NCI-H2227 treated with DMSO at 0.1 percent for 48 hours (cell line): ENCODE measurements at regions not wholly inside any gene's neighbourhood (a gene's known extent, or its start where the extent isn't known, plus 50 kb on each side); places are given as distances from the start of the nearest gene placed in this dataset.

ENCODE experiments used
- DNase-seq: peaks from one replicate; lab custom pipeline; 2025; lab: John Stamatoyannopoulos, UW

GRCh38 chr2:23198316-23199114, 186.5 kb upstream of the KLHL29 start:
- no peak for DNase-seq

DNA sequence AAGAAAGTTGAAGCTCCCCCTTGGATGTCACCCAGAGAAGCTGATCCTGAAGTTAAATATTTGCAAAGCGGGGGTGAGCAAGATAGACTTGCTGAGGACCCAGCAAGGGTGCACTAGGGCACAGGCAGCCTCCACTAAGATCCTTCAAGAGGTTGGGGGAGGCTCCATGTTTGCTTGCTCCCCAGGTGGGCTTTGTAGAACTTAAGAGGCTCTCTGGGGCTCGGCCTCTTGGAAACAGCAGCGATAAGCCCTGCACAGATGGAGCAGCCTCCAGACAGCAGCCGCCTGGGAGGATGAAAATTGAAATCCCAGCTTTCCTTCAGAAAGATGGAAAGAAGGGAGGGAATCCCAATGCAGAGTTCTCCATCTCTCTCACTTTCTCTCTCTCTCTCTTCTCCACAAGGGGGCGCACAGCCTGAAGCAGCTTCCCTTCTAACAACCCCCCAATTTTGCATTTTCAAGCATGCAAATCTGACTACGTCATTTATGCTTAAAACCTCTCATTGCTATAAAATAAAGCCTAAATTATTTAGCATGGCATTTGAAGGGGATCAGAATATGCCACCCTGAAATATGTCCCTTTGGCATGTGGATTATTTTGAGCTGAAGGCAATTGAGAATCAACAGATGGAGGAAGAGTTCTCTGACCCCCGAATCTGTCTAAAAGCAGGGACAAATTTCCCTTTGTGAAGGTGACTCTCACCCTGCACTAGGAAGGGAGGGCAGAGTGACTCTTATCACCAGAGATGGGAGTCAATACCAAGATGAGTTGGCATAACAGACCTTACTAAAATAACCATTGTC, 185.7 kb upstream of the KLHL29 start:
- DNase-seq: no peak

DNA sequence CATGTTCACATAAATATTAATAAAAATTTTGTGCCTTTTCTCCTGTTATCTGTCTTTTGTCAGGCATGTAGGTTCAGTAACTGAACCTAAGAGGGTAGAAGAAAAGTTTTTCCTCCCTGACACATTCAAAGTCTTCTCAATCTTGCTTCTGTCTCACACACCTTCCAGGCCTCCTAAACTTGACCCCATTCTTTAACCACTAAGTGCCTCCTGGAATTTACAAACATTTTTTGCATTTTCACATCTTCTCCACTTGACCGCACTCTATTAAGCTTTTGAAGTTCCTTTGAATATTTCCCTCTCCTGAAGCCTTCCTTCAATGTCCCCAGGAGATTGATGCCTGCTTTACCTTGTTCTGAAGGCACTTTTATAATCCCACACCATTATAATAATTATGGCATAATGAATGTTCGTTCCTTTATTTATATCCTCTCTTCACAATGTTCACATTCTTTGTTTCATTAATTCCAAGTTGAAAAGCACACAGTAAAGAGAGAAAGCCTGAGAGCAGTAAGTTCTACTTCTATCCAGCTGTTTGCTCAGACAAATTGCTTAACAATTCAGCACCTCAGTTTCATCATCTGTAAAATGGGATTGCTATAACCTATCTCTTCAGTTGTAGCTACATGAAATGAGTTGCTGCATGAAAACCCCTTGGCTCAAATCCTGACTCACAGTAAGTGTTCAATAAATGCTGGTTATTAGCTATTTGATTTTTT, 184.8 kb upstream of the KLHL29 start:
- no peak for DNase-seq

DNA sequence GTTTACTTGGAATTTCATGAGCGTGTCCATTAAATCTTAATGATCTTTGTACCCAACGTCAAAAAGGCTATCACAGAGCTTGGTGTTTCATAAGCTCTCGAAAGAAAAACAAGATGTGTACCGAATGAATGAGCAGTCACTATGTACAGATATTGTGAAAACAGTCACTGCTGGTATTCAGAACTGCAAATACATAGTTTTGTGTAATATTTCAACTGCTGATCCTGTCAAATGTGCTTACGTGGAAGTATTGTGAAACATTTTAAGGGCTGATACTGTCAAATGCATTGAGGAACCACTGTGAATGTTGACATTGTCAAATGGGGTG, 184.2 kb upstream of the KLHL29 start:
- no peak for DNase-seq

DNA sequence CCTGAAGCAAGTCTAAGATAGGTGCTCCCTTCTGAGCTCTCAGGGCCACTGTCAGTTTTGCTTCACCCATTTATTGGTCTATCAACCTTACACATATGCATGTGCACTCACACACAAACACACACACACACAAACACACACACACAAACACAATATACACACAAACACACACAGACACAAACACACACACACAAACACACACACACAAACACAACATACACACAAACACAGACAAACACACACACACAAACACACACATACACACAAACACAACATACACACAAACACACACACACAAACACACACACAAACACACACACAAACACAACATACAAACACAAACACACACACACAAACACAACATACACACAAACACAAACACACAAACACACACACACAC, 181.6 kb upstream of the KLHL29 start:
- DNase-seq: no peak

DNA sequence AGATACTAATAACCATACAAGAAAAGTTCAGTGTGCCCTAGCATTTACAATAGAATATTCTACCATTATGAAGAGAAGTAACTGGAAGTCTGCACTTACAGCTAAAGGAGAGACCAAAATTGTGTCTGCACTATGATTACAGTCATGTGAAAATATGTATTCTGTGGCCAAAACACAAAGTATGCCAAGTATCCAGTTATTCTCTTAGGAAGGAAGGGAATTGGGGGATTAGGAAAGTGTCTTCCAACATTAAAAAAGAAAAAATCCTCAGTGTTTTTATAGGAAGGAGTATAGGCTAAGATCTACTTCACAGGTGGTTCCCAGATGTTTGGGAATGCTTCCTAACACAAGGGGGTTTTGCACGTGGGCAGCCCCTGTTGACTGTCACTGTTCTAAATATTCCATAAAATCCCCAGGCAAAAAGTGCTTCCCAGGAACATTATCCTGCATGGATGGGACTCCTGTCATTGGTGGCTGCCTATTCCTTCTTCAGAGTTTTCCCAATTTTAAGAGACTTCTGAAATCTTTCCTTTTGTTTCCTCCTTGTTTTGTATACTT, 180.2 kb upstream of the KLHL29 start:
- no peak for DNase-seq

DNA sequence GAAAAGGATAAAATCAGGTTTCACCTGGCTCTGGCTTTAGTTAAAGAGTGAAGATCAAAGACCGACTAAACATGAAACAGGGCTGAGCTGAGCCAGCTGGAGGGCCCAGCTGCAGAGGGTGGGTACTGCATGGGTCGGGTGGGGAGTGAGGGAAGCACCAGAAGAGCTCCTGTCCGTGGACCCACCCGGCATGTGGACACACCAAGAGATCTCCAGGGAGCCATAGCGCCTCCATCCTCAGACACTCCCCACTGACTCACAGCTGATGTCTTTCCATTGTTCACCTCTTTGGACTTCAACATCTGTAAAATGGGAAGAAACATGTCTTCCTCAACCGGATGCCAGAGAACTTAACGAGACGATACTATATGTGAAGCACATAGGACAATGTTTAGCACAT, 178.3 kb upstream of the KLHL29 start:
- no peak for DNase-seq

DNA sequence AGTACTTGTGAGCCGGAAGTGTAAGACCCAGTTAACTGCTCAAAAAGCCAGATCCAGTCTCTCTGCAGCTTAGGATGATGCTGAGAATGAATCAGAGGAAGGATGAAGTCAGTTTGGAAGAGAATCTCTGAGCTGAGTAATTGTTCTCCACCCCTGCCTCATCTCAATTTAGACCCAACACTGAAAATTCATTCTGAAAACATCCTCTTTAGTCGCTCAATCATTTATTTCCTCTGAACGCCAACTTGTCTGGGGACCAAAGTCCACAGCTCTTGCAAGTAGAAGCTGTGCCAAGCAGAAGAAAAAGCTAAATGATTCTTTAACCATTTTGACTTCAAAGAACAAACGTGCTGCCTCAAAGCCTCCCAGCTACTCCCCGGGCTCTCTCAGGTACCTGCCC, 177.1 kb upstream of the KLHL29 start:
- peak; percentile 35 for DNase-seq

DNA sequence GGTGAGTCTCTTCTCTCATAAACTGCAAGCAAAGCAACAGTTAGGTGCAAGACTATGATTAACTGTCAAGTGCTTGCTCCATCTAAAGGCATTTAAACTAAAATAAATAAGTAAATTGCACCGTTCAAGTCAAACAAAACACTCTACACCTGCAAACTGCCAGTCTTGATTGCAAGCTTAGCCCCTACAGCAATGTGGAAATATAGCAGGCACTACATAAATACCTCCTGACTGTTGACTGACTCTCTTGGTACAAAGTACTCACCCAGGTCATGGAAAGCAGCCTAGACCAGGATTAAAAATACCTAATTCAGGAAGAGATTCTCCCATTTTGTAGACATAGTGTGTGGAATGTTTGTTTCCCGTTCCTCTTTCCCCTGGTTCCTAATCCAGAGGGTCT, 176.6 kb upstream of the KLHL29 start:
- DNase-seq: peak; percentile 37

- no peak for DNase-seq
Measured at GRCh38 chr2:23209059-23209458, 175.9 kb upstream of the KLHL29 start.

DNA sequence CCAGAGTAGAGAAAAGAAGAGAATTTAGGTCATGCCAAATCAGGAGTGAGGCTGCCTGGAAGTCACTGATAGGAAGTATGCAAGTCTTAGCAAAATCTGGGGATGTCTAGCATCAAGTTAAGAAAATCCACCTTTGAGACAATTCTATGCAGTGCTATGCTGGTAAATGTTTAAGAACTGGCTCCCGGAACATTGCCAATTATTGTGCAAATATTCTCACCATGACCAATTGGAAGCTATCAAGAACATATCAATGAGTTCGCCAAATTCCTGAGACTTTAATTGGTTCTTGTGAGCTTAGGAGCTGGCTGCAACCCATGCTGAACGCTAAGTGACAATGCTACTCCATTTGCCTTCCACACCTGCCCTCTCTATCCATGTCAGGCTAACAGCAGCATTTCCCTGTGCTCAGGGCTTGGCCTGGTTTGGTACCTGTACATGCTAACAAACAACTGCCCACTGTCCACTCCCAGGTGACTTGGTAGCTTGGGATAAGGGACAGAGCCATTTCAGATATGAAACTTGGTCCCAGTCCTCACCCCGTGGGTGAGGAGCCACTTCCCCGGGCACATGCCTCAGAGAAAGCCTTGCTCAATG, 172.9 kb upstream of the KLHL29 start:
- DNase-seq: no peak

DNA sequence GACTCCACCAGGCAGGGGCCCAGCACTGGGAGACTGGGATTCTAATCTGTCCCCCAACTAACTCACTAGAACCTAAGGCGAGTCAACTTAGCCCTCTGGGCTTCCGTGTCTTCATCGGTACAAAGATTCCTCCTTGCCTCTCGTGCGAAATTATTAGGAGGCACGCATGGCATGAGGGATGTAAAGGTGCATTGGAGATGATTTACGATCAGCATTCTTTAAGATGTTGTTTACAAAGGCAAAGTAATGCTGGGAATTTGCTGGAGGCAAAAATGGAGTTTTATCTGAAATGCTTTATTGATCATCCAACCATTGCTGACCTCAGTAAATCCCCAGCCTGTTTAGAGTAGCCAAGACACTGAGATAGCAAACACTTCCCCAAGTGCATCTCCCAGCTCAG, 171.8 kb upstream of the KLHL29 start:
- no peak for DNase-seq

GRCh38 chr2:23215016-23215415, 170.0 kb upstream of the KLHL29 start:
- no peak for DNase-seq

- no peak for DNase-seq
Measured at GRCh38 chr2:23219666-23220065, 165.3 kb upstream of the KLHL29 start.

DNA sequence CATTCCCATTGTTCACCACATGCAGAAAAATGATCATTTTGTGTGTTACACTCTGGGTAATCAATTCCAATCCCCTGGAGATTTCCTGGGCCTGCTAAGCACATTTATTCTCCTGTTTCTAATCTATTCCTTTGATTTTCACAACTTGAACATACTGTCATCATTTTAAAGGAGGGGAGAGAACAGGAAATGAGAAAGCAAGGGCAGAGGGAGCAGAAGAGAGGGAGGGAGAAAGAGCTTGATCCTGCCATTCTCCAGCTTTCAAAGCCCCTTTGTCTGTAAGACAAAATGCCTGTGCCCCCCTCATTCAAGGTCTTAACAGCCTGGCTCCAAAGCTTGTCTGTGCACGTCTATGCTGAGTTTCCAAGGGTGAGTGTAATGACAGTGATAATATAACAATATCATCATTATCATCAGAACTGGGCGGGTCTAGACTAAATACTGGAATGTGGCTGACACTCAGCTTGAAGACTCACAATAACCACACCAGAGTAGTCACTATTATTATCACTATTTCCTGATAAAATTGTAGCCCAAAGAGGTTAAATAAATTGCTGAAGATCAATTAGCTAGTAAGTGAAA, 164.4 kb upstream of the KLHL29 start:
- peak; percentile 79 for DNase-seq

DNA sequence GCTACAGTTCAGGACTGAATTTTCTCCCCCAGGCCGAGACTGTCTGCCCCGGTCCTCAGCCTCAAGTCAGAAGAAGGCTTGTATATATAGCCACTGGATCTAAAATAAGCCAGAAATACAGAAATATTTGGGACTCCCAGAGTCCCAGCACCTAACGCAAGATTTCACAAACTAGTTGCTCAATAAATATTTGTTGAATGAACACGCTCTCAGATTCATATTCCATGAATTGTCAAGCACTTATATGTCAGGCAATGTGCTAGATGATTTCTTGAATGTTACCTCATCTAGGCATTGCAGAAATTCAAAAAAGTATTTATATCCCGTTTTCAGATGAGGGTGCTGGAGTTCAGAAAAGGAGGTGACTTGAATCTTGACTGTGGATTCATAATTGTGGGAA, 163.7 kb upstream of the KLHL29 start:
- DNase-seq: peak; percentile 41

DNA sequence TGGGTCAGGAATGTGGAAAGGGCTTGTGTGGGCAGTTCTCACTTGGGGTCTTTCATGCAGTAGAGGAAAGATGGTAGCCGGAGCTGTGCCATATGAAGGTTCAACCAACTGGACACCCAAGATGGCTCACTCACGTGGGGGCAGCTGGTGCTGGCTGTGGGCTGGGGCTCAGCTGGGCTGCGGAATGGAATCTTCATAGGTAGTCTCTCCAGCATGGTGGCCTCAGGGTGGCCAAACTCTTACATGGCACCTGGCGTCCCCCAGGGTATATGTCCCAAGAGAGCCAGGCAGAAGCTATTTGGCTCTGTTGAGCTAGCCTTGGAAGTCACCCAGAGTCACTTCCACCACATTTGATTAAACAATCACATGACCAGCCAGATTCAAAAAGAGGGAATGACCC, 163.1 kb upstream of the KLHL29 start:
- no peak for DNase-seq

- DNase-seq: no peak
Measured at GRCh38 chr2:23230885-23231284, 154.1 kb upstream of the KLHL29 start.

DNA sequence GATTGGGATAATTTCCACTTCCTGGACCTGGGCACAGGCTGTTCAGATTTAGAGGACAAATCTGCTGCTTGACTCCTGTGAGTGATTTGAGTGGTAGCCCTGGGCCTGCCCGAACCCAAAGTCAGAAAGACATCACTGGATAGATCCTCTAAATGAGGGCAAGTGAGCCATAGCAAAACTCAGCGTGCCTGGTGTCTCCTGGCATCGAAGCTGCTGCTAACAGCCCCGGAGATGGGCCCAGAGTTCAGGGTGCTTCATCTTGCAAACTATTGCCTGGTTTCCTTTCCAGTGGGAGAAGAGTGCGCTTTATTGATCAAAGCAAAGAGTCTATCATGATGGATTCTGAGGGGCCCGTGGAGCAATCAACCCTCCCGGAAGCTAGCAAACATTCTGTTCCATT, 153.1 kb upstream of the KLHL29 start:
- no peak for DNase-seq

- no peak for DNase-seq
Measured at GRCh38 chr2:23235292-23235691, 149.7 kb upstream of the KLHL29 start.

DNA sequence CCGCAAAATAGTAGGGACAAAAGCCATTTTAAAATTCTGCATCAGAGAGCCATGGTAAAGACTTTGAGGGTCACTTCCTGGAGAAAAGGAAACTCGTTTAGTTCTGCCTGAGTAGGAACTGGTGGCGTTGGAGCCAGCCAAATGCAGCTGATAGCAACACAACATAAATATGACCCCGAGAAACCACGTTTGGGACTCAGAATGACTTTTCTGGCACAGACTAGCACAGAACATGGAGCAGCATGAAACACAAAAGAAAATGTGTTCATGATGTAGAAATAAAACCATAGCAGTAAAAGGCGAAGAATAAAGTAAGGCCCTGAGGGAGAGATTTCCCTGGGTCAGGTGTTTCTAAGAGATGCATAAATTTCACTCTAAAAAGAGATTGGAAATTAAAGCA, 149.2 kb upstream of the KLHL29 start:
- no peak for DNase-seq

DNA sequence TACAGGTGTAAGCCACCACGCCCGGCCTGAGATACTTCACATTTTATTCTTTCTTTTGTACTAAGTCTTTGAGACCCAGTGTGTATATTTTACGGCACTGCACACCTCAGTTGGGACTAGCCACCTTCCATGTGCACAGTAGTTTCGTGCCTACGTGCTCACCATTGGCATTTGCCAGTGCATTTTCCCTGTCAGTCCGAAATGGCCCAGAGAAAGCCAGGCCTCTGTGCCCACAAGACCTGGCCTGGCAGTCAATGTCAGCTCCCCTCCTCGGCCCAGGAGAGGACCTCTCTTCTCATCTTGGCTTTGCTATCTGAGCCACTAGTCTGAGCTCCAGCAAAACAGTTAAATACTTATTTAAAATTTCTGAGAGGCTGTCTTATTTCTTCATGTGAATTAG, 147.8 kb upstream of the KLHL29 start:
- no peak for DNase-seq
